Activated T-cell treated with anti-CD3 and anti-CD28 coated beads, Interleukin-2, amount 50 U/mL, for 1 hour (primary cell): ENCODE measurements at regions not wholly inside any gene's neighbourhood (a gene's known extent, or its start where the extent isn't known, plus 50 kb on each side); places are given as distances from the start of the nearest gene placed in this dataset.

ENCODE experiments used
- DNase-seq: peaks from one replicate; pipeline ENCODE4 v3.0.0-alpha.2; 2020

GRCh38 chr13:22141716-22142115, 470.8 kb downstream of the FGF9 start:
- DNase-seq, result no peak

GRCh38 chr13:22143671-22144070, 472.8 kb downstream of the FGF9 start:
- no peak for DNase-seq

- DNase-seq, result no peak
Measured at GRCh38 chr13:22144806-22145205, 473.9 kb downstream of the FGF9 start.

GRCh38 chr13:22148187-22148586, 477.3 kb downstream of the FGF9 start:
- DNase-seq, result no peak

GRCh38 chr13:22152751-22153150, 481.9 kb downstream of the FGF9 start:
- no peak for DNase-seq

- DNase-seq, result no peak
Measured at GRCh38 chr13:22154041-22154440, 483.2 kb downstream of the FGF9 start.

- no peak for DNase-seq
Measured at GRCh38 chr13:22161871-22162270, 491.0 kb downstream of the FGF9 start.

GRCh38 chr13:22162889-22163288, 492.0 kb downstream of the FGF9 start:
- no peak for DNase-seq

GRCh38 chr13:22168437-22169190, 497.7 kb downstream of the FGF9 start:
- no peak for DNase-seq

GRCh38 chr13:22169473-22169872, 498.6 kb downstream of the FGF9 start:
- no peak for DNase-seq

GRCh38 chr13:22173610-22174009, 502.7 kb downstream of the FGF9 start:
- no peak for DNase-seq

- no peak for DNase-seq
Measured at GRCh38 chr13:22175241-22175640, 504.4 kb downstream of the FGF9 start.

GRCh38 chr13:22175815-22176214, 504.9 kb downstream of the FGF9 start:
- no peak for DNase-seq

- DNase-seq, result no peak
Measured at GRCh38 chr13:22176968-22177520, 506.2 kb downstream of the FGF9 start.

GRCh38 chr13:22178878-22179277, 508.0 kb downstream of the FGF9 start:
- DNase-seq, result no peak

- no peak for DNase-seq
Measured at GRCh38 chr13:22187329-22187728, 516.5 kb downstream of the FGF9 start.

- no peak for DNase-seq
Measured at GRCh38 chr13:22189176-22190048, 518.5 kb downstream of the FGF9 start.

GRCh38 chr13:22193070-22193469, 522.2 kb downstream of the FGF9 start:
- no peak for DNase-seq

- no peak for DNase-seq
Measured at GRCh38 chr13:22194106-22194805, 523.4 kb downstream of the FGF9 start.

GRCh38 chr13:22195726-22196125, 524.9 kb downstream of the FGF9 start:
- DNase-seq, result no peak

GRCh38 chr13:22196777-22197176, 525.9 kb downstream of the FGF9 start:
- no peak for DNase-seq

GRCh38 chr13:22198001-22198400, 527.1 kb downstream of the FGF9 start:
- DNase-seq, result no peak

- DNase-seq, result no peak
Measured at GRCh38 chr13:22198641-22199217, 527.9 kb downstream of the FGF9 start.
